ENCODE measurements at regions not wholly inside any gene's neighbourhood (a gene's known extent, or its start where the extent isn't known, plus 50 kb on each side); places are given as distances from the start of the nearest gene placed in this dataset.

- no peak for TF ChIP-seq POLR2AphosphoS5 (IDR thresholded peaks at IDR 0.05)
- no peak for TF ChIP-seq CTCF (IDR thresholded peaks at IDR 0.05)
- TF ChIP-seq EP300 (IDR thresholded peaks at IDR 0.05): no peak
- TF ChIP-seq POLR2A (IDR thresholded peaks at IDR 0.05): no peak
Measured at GRCh38 chr6:141482796-141483597, 649.7 kb upstream of the GJE1 start.
